GM12878 (cell line): ENCODE measurements at regions not wholly inside any gene's neighbourhood (a gene's known extent, or its start where the extent isn't known, plus 50 kb on each side); places are given as distances from the start of the nearest gene placed in this dataset.

ENCODE experiments used
- ATAC-seq: fragments of 200-7000 bp; cut with Tn5 transposase; 3 replicates; pipeline ENCODE4 v1.9.1; 2020; ENCODE audit warnings: mild to moderate bottlenecking, moderate library complexity
- BruUV-seq: library from RNA; stranded (reverse); fragments of 400-500 nt; replicated peaks from 2 replicates; lab custom pipeline; 2021; lab: Mats Ljungman, UMichigan
- CTCF ChIA-PET: fragments of 300-600 bp; sonication (Branson Sonifier 250); formaldehyde crosslinking; extraction: SDS; loops from one replicate; lab custom pipeline; 2021; ENCODE audit warnings: inconsistent platforms; lab: Yijun Ruan, JAX
- POLR2A ChIA-PET: fragments of 350-600 bp; formaldehyde crosslinking; extraction: SDS; loops from one replicate; lab custom pipeline; 2021; ENCODE audit warnings: inconsistent platforms; lab: Charles Lee
- RAD21 ChIA-PET: fragments of 300-600 bp; sonication (Branson Sonifier 250); formaldehyde crosslinking; loops from one replicate; lab custom pipeline; 2023; ENCODE audit warnings: antibody characterized with exemption; ENCODE audit not compliant: unreplicated experiment; lab: Charles Lee
- SMC1A ChIA-PET: fragments of 300-600 bp; sonication (Branson Sonifier 250); formaldehyde crosslinking; loops from one replicate; lab custom pipeline; 2023; ENCODE audit not compliant: unreplicated experiment, uncharacterized antibody; lab: Charles Lee
- DNase-seq: peaks from one replicate; pipeline ENCODE4 v3.0.0-alpha.2; 2011; ENCODE audit warnings: low read depth, low spot score
- FAIRE-seq: peaks from 3 replicates; lab custom pipeline; 2011; peaks lifted over from hg19 to GRCh38; lab: Jason Lieb, UNC
- H2AFZ ChIP-seq: 2 replicates; pipeline ENCODE4 v1.6.0; 2011; ENCODE audit warnings: low read depth, low read length, control low read depth; ENCODE audit not compliant: control insufficient read depth
- H3K27ac ChIP-seq: 2 replicates; pipeline ENCODE4 v1.5.1; 2011; ENCODE audit warnings: control low read depth; ENCODE audit not compliant: control insufficient read depth, insufficient read depth
- H3K27me3 ChIP-seq, 2 experiments: replicated peaks in 1 of 2; 2 replicates each; pipeline versions ENCODE4 v1.6.0 to v1.6.1; 2011; ENCODE audit warnings: low read length in 1 of 2; ENCODE audit not compliant: control insufficient read depth in 2 of 2, insufficient read depth in 2 of 2
- H3K36me3 ChIP-seq, 2 experiments: 2 replicates each; pipeline ENCODE4 v1.5.1; 2011; ENCODE audit warnings: low read length in 1 of 2; ENCODE audit not compliant: control insufficient read depth in 2 of 2, insufficient read depth in 2 of 2
- H3K4me1 ChIP-seq: 2 replicates; pipeline ENCODE4 v1.6.1; 2011; ENCODE audit warnings: mild to moderate bottlenecking, low read length, moderate library complexity, mixed read lengths; ENCODE audit not compliant: control insufficient read depth, insufficient read depth
- H3K4me2 ChIP-seq: 2 replicates; pipeline ENCODE4 v1.6.0; 2011; ENCODE audit warnings: control low read depth; ENCODE audit not compliant: control insufficient read depth, insufficient read depth
- H3K4me3 ChIP-seq: fragments of 200-600 bp; sonication (generic); 2 replicates; pipeline ENCODE4 v1.5.1; 2016
- H3K79me2 ChIP-seq: 2 replicates; pipeline ENCODE4 v1.6.0; 2011; ENCODE audit warnings: low read length; ENCODE audit not compliant: control insufficient read depth, insufficient read depth
- H3K9ac ChIP-seq: 2 replicates; pipeline ENCODE4 v1.8.0; 2011; ENCODE audit warnings: low read length, control low read depth, mixed read lengths; ENCODE audit not compliant: control insufficient read depth, insufficient read depth
- H3K9me3 ChIP-seq: replicated peaks from 3 replicates; pipeline ENCODE4 v1.5.1; 2011; ENCODE audit warnings: mild to moderate bottlenecking, low read length; ENCODE audit not compliant: control insufficient read depth, insufficient read depth
- H4K20me1 ChIP-seq: 2 replicates; pipeline ENCODE4 v1.6.0; 2011; ENCODE audit not compliant: control insufficient read depth, insufficient read depth
- EZH2 ChIP-seq: IDR thresholded peaks from 2 replicates; pipeline ENCODE4 v1.6.1; 2012; ENCODE audit warnings: low read depth, mild to moderate bottlenecking, control low read depth, inconsistent platforms, low read length, borderline replicate concordance; ENCODE audit not compliant: control insufficient read depth
- HDGF ChIP-seq: fragments of 450-650 bp; IDR thresholded peaks from 2 replicates; pipeline ENCODE4 v1.6.1; 2016; ENCODE audit warnings: antibody characterized with exemption
- PAX5 ChIP-seq: IDR thresholded peaks from 2 replicates; pipeline ENCODE4 v1.6.1; 2011; ENCODE audit warnings: low read depth, low read length, borderline replicate concordance
- RAD51 ChIP-seq: fragments of 450-650 bp; IDR thresholded peaks from 2 replicates; pipeline ENCODE4 v1.6.1; 2016; ENCODE audit warnings: moderate library complexity, mild to moderate bottlenecking, inconsistent platforms
- SP1 ChIP-seq: IDR thresholded peaks from one replicate; pipeline ENCODE4 v1.6.1; 2011; ENCODE audit warnings: low read depth, low read length
- ZNF217 ChIP-seq: fragments of 450-650 bp; IDR thresholded peaks from 2 replicates; pipeline ENCODE4 v1.6.1; 2017; ENCODE audit warnings: antibody characterized with exemption, mild to moderate bottlenecking
- WGBS: methylation state at CpG from one replicate; pipeline ENCODE4 v1.1.6; 2016; ENCODE audit warnings: low lambda C conversion rate; ENCODE audit not compliant: insufficient replicate concordance, insufficient coverage; ENCODE audit errors: missing lambda C conversion rate; 5-methylcytosine and 5-hydroxymethylcytosine counted together
- in situ Hi-C: fragments of 300-500 bp; cut with MboI; formaldehyde crosslinking; loops from 9 replicates; pipeline ENCODE4 v1.14.3; 2018; ENCODE audit warnings: mixed read lengths
- intact Hi-C: fragments of 100-400 bp; cut with micrococcal nuclease; formaldehyde crosslinking; loops from one replicate; pipeline ENCODE4 v1.14.2; 2022; ENCODE audit not compliant: unreplicated experiment

- TF ChIP-seq RAD51 (no peak), ZNF217 (no peak)
- FAIRE-seq (no peak), DNase-seq (no peak), ATAC-seq (no peak)
- POLR2A ChIA-PET: no interaction called here
- H3K4me2 ChIP-seq: no peak overlapping the region
- H3K9me3 ChIP-seq: no peaks in the 10 kb centered on the region
- H3K4me3 ChIP-seq: no peak overlapping the region
- H3K36me3 ChIP-seq: no peaks in the 10 kb centered on the region
- H3K27ac ChIP-seq: no peak overlapping the region
- no peaks in the 10 kb centered on the region for H3K4me1 ChIP-seq
- SMC1A ChIA-PET: interaction anchor here (0.8 kb wide), 2 partner anchors 83 to 604 kb away, joined by 3 read pairs; no protein-coding TSS in a partner anchor
- RAD21 ChIA-PET: no interaction called here
- no peaks in the 10 kb centered on the region for H3K27me3 ChIP-seq
- no peak overlapping the region for H2AFZ ChIP-seq
- no TSS peak for BruUV-seq
- H4K20me1 ChIP-seq: no peaks in the 10 kb centered on the region
- intact Hi-C loops (no loop called here), in situ Hi-C loops (no loop called here)
- no peak overlapping the region for H3K9ac ChIP-seq
- no peaks in the 10 kb centered on the region for H3K79me2 ChIP-seq
- CTCF ChIA-PET: no interaction called here
Observed at GRCh38 chr13:92976657-92977056, 249.9 kb upstream of the GPC6 start.

DNA sequence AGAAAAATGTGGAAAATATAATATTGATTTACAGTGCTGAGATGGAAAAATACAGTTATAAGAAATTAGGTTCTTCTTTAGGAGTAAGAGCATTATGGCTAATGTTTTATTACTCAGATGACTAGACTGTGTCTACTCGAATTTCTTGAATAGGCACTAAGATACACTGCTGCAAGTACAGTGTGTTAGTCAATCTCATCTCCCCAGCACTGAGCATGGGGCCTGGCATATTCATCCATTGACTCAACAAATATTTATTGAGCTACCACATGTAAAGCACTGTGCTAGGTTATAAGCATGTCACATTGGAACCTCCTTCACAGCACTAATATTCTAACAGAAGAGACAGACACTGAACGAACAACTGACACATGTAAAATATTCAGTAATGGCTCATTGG is 242.5 kb upstream of the GPC6 start:
- SMC1A ChIA-PET: no interaction called here
- no peaks in the 10 kb centered on the region for H3K9me3 ChIP-seq
- no peak overlapping the region for H3K4me3 ChIP-seq
- TF ChIP-seq EZH2 (no peak), HDGF (no peak), SP1 (no peak), PAX5 (no peak)
- H3K79me2 ChIP-seq: no peaks in the 10 kb centered on the region
- in situ Hi-C loops: no loop called here
- no peaks in the 10 kb centered on the region for H3K36me3 ChIP-seq
- no peak overlapping the region for H2AFZ ChIP-seq
- intact Hi-C loops: no loop called here
- no peak overlapping the region for H3K27ac ChIP-seq
- FAIRE-seq (no peak), ATAC-seq (no peak), DNase-seq (no peak)
- H3K4me1 ChIP-seq: no peaks in the 10 kb centered on the region
- H3K27me3 ChIP-seq: no peaks in the 10 kb centered on the region
- no peaks in the 10 kb centered on the region for H4K20me1 ChIP-seq
- CTCF ChIA-PET: no interaction called here
- WGBS: 3% methylated on average over 2 of the region's 2 CpGs
- H3K9ac ChIP-seq: no peak overlapping the region
- no peak overlapping the region for H3K4me2 ChIP-seq
- RAD21 ChIA-PET: no interaction called here
- POLR2A ChIA-PET: no interaction called here
- BruUV-seq: no TSS peak
